NAMALWA (cell line): ENCODE measurements at regions not wholly inside any gene's neighbourhood (a gene's known extent, or its start where the extent isn't known, plus 50 kb on each side); places are given as distances from the start of the nearest gene placed in this dataset.
"Not testable (repeated sequence)": the region's sequence is repeated elsewhere in the genome, so short reads cannot be mapped to it uniquely, and the experiment has no call there.

Experiments used
- DNase-seq: peaks from one replicate; pipeline ENCODE4 v3.0.0-alpha.2; 2015; ENCODE audit warnings: low spot score

GRCh38 chr2:67777836-67778429 is 284.9 kb downstream of the C1D start:
- DNase-seq = no peak

- not testable (repeated sequence) for DNase-seq
These were observed 282.0 kb downstream of the C1D start for GRCh38 chr2:67780841-67781240.

DNA sequence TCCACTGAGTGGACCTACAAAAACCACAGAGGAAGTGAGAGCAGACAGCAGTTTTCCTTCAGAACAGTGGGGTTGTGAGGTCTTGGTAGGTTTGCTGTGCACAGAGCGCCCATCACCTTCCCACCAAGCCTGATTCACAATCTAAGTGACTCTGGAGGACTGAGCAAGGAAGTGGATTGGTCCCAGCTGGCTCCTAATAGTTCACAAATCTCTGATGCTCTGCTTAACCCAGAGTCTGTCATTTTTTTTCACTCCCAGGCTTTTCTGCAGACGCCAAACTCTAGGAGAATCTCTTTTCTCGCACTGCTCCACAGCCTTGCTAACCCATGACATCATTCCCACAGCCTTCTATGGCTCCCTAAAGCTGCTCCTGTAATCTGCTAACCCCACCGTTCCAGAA is 280.4 kb downstream of the C1D start:
- no peak for DNase-seq

DNA sequence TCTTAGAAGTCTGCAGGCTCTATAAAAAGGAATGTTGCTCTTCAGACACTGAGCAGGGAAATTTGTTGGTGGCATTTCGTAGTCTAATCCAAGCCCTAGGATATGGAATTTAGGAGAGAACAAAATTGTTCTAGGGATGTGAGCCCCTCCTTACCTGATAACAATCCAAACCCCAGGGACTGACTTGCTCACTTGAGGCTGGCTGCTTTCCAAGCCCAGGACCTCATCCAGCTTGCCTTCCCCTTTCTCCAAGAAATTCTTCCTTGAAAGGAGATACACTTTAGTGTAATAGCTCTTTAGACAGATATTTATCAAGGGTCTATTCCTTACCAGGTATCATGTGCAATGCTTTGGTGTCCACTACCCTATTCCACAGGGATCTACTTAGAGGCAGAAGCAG is 279.8 kb downstream of the C1D start:
- no peak for DNase-seq

DNA sequence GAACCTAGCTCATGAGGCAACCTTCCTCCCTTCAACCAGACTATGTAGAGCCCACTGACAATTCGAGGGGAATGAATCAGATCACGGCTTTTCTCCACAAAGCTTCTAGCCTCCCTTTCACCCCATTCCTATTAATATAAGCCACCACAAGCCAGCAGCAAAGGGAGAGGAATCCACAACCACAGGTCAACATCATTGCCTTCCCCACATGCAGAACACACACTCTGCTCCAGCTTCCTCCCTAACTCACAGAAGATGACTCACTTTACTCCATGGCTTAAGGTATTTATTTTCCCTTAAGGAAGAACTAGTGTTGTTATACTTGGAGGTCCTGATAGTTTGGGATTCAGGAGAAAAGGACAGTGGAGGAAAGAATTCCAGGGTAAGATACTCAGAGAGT is 272.2 kb downstream of the C1D start:
- no peak for DNase-seq

- DNase-seq = no peak
These were observed 270.6 kb downstream of the C1D start for GRCh38 chr2:67792191-67792590.

DNA sequence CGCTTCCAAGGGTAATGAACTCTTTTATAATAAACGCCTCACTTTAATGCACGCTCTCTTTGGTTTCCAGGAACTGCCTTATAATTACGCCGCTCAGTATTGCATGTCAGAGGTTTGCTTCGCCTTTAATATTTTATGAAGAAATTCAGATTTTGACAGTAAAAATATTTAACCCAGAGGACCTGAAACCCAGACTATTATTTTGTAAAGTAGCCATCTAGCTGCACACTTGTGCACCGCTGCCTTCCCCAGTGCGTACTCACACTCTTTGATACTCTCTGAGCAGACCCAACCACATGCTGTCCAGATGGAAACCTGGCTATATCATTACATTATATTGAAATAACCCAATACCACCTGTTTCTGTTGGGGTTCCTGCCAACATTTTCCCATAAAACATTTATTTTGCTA is 270.1 kb downstream of the C1D start:
- DNase-seq = no peak

- DNase-seq = no peak
These were observed 264.8 kb downstream of the C1D start for GRCh38 chr2:67797801-67798540.

GRCh38 chr2:67798541-67799160 is 264.2 kb downstream of the C1D start:
- no peak for DNase-seq

- no peak for DNase-seq
These were observed 262.9 kb downstream of the C1D start for GRCh38 chr2:67799886-67800285.

DNA sequence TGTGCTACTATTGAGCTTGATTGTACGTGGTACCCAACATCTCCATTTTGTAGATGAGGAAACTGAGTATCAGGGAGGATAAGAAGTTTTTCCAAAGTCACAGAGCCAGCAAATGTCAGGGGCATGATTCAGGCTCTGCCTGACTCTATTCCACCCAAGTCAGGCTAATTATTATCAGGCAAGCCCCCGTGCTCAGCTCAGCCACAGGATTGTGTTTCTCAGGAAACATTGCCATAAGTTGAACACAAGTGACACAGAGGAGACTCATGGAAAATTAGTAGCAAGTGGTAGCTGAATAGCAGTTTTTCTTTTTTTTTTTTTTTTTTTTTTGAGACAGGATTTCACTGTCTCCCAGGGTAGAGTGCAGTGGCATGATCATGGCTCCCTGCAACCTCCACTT is 260.5 kb downstream of the C1D start:
- no peak for DNase-seq

DNA sequence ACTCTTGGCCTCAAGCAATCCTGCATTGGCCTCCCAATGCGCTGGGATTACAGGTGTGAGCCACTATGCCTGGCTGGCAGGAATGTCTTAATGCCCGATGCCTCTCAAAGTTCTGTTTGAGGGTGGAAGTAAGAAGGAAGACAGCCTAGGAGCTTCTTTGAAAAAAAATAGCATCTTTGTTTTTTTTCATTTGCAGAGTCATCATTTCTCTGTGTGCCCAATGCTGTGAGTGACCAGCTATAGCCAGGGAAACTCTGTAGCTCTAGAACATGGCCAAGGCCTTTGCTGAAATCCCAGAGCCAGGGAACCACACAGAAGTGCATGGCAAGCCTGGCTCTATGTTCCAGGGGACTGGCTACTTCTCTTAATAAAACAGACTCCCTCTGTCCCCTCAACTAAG is 260.0 kb downstream of the C1D start:
- DNase-seq = no peak

DNA sequence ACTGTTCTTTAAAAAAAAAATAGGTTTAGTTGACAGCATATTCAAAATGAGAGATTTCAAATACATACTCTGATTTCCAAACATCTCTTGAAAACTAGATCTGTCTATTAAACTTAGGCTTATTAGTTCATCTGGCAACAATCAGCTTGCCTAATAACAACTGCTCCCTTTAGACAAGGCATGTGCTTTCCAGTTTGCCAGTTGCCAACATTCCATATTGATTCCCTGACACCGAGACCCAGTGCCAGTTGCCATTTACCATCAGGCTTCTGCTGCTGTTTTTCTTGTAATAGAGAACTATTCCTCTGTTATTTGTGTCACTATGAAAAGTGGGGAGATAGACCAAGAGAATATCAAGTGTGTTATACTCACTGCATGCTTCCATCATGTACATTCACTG is 256.0 kb downstream of the C1D start:
- DNase-seq = no peak

DNA sequence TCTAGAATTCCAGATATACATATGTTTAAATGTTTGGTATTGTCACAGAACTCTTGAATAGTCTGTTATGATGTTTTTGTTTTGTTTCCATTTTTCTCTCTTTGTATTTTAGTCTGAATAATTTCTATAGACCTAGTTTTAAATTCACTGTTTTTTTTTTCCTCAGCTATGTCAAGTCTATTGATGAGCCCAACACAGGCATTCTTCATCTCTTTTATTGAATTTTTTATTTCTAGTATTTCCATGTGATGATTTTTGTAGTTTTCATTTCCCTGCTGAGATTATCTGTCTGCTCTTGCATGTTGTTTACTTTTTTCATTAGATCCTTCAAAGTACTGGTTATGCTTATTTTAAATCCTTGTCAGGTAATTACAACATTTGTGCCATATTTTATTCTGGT is 254.7 kb downstream of the C1D start:
- no peak for DNase-seq

- no peak for DNase-seq
These were observed 250.1 kb downstream of the C1D start for GRCh38 chr2:67812682-67813081.

DNA sequence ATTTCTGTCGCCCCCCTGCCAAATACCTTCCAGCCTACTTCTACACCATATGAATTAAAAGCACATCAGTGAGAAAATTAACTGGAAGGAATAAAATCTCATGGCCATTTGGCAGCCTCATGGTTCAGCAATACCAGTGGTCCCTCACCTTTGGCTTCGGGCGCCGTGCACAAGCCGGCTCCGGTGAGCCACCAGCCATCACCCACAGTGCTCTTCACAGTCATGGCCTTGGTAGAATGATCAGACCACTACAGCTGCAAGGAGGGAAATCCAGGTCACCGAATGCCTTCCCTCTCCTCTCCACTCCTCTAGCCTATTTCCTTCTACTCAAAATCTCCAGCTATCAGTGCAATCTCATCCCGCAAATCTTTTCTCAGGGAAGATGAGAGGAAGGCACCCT is 239.1 kb downstream of the C1D start:
- DNase-seq = no peak

DNA sequence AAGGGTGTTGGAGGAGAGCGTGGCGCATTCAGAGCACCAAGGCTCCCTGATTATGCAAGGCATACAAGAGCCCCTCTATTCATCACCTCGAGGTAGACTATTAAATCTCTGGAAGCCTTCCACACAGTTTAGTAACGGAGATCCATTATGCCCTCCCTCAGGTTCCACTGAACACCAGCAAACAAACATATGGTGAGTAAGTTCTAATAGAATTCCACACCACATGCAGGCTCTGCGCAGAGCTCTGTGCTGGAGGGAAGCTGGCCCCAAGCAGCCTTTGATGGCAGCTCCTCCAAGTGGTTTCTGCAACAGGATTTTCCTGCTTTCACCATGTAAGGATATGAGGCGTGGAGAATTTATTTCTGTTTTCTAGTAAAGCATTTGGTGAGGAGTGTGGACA is 238.6 kb downstream of the C1D start:
- DNase-seq = no peak

- DNase-seq = peak; percentile 65
These were observed 237.3 kb downstream of the C1D start for GRCh38 chr2:67825476-67825875.

DNA sequence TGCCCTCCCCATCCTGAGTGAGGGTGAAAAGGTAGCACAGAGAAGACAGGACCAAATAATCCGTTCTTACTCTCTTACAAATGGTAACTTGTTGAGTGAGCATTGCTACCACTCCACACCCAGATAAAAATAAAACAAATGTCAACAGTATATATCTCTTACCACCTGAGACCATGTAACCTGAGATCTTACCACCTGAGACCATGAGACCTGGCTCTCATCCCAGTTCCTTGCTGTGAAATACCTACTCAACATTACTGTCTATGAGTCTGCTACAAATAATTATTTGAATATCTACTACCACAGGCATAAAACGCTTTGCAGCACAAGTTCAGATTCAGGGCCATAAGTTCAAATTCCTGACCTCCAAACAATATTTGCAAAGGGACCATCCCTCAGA is 234.7 kb downstream of the C1D start:
- DNase-seq = no peak

DNA sequence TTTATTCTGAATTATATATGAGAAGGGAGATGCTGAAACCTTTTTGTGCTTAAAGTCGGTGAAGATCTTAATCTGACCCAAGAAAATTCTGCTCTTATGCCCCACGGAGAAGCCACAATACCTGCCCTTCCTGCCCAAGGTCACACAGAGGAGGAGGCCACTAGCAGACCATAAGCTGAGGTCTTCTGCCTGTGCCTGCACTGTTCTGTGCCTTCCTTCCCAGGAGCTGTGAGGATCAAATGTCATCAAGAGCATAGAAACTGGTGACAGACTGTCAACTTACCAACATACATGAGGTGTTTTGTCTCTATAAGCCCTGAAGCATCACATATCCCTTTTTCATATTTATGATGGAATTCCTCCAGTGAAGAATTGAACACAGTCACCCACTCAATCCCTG is 233.3 kb downstream of the C1D start:
- DNase-seq = no peak

GRCh38 chr2:67833632-67834031 is 229.2 kb downstream of the C1D start:
- DNase-seq = no peak

GRCh38 chr2:67834482-67834881 is 228.3 kb downstream of the C1D start:
- no peak for DNase-seq

- no peak for DNase-seq
These were observed 227.5 kb downstream of the C1D start for GRCh38 chr2:67835266-67835665.

DNA sequence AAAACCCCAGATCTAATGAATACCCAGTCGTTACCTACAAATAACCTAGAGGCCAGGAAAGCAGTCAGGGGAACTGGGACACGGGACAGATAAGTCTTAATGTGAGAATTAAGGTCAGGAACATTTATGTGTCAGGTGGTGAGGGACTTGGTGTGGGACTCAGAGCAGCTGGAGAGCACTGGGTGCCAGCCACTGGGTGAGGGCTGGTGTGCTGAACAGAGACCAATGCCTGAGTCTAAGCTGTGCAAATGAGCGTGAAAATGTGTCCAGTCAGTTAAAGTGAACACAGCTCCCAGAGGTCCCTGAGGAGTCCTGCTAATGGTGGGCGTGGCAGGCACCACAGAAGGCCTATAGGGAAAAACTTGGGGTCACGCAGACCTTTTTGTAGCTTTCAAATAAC is 225.9 kb downstream of the C1D start:
- no peak for DNase-seq
